HG03520 (cell line): ENCODE measurements at regions not wholly inside any gene's neighbourhood (a gene's known extent, or its start where the extent isn't known, plus 50 kb on each side); places are given as distances from the start of the nearest gene placed in this dataset.
"Not testable (repeated sequence)": the region's sequence is repeated elsewhere in the genome, so short reads cannot be mapped to it uniquely, and the experiment has no call there.

Source experiments
- ATAC-seq: cut with Tn5 transposase; IDR thresholded peaks from one replicate; pipeline ENCODE4 v1.9.1; 2021; ENCODE audit warnings: mild to moderate bottlenecking, moderate library complexity; ENCODE audit not compliant: unreplicated experiment

GRCh38 chr10:131042015-131042414, 269.5 kb downstream of the TCERG1L start:
- ATAC-seq: not testable (repeated sequence)
